Skeletal muscle satellite cell (primary cell): ENCODE measurements at regions not wholly inside any gene's neighbourhood (a gene's known extent, or its start where the extent isn't known, plus 50 kb on each side); places are given as distances from the start of the nearest gene placed in this dataset.
"Not testable (repeated sequence)": the region's sequence is repeated elsewhere in the genome, so short reads cannot be mapped to it uniquely, and the experiment has no call there.

Experiments
- H3K27me3 ChIP-seq: 2 replicates; pipeline ENCODE4 v1.7.0; 2013; ENCODE audit warnings: low read length; ENCODE audit not compliant: control insufficient read depth, insufficient read depth
- H3K36me3 ChIP-seq: 2 replicates; pipeline ENCODE4 v1.7.0; 2013; ENCODE audit warnings: mild to moderate bottlenecking, control low read depth, low read length; ENCODE audit not compliant: insufficient read depth
- H3K4me1 ChIP-seq: 2 replicates; pipeline ENCODE4 v1.7.0; 2013; ENCODE audit warnings: low read length; ENCODE audit not compliant: control insufficient read depth, insufficient read depth
- H3K4me2 ChIP-seq: 2 replicates; pipeline ENCODE4 v1.7.0; 2013; ENCODE audit warnings: mild to moderate bottlenecking, low read length
- H3K4me3 ChIP-seq: 2 replicates; pipeline ENCODE4 v1.7.0; 2013; ENCODE audit warnings: low read length
- H3K9ac ChIP-seq: 2 replicates; pipeline ENCODE4 v1.7.0; 2013; ENCODE audit warnings: mild to moderate bottlenecking, low read depth, low read length, moderate library complexity
- H3K9me3 ChIP-seq: replicated peaks from 2 replicates; pipeline ENCODE4 v1.7.0; 2013; ENCODE audit warnings: mild to moderate bottlenecking, control low read depth, low read length

DNA sequence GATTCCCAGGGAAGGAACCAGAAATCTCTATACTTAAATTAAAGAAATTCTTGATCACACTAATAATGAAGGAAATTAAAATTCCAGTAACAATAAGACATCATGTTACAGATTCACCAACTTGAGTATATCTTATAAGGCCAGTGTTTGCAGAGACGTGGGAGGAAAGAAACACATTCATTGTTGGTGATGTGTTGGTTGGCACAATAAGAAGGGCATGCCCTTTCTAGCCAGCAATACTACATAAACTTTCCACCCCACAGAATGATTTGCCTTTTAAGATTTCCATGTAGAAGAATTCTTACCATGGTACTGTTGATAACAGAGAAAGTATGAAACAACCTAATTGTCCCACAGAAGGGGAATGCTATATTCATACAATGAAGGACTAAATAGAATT lies 581.5 kb downstream of the STIM2 start:
- no peak overlapping the region for H3K4me2 ChIP-seq
- H3K9ac ChIP-seq: no peak overlapping the region

DNA sequence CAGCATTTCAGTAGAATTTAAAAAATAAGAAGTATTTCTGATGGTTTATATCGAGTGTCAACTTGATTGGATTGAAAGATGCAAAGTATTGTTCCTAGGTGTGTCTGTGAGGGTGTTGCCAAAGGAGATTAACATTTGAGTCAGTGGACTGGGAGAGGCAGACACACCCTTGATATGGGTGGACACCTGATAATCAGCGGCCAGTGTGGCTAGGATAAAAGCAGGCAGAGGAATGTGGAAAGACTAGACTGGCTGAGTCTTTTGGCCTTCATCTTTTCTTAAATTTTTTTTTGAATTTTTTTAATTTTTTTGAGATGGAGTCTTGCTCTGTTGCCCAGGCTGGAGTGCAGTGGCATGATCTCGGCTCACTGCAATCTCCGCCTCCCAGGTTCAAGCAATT lies 582.0 kb downstream of the STIM2 start:
- H3K9me3 ChIP-seq, H3K4me2 ChIP-seq, H3K4me3 ChIP-seq, H3K9ac ChIP-seq, H3K36me3 ChIP-seq, H3K27me3 ChIP-seq, H3K4me1 ChIP-seq: not testable (repeated sequence)

More for the DNA sequence above, 581.5 kb downstream of the STIM2 start:
- Histone ChIP-seq H3K4me1 (no peaks in the 10 kb centered on the region), H3K9me3 (no peaks in the 10 kb centered on the region), H3K27me3 (no peaks in the 10 kb centered on the region), H3K36me3 (no peaks in the 10 kb centered on the region), H3K4me3 (no peak overlapping the region)

DNA sequence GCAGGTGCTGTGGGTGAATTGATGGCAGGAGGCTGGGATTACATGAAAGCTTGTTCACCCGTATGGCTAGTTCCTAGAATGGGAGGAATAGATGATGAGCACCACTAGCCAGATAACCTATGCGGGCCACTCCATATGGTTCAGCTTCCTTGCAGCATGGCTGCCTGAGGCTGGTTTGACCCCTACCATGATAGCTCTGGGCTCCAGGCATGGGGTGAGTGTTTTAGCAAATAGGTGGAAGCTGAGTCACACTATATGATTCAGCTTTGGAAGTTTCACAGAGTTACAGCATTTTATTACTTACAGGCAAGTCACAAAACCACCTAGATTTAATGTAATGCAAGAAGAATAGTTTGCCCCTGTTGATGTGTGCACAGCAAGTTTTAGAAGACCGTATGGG lies 603.2 kb downstream of the STIM2 start:
- no peak overlapping the region for H3K9ac ChIP-seq
- no peaks in the 10 kb centered on the region for H3K36me3 ChIP-seq
- no peaks in the 10 kb centered on the region for H3K9me3 ChIP-seq
- no peak overlapping the region for H3K4me2 ChIP-seq
- no peaks in the 10 kb centered on the region for H3K4me1 ChIP-seq
- no peak overlapping the region for H3K4me3 ChIP-seq
- H3K27me3 ChIP-seq: no peaks in the 10 kb centered on the region

DNA sequence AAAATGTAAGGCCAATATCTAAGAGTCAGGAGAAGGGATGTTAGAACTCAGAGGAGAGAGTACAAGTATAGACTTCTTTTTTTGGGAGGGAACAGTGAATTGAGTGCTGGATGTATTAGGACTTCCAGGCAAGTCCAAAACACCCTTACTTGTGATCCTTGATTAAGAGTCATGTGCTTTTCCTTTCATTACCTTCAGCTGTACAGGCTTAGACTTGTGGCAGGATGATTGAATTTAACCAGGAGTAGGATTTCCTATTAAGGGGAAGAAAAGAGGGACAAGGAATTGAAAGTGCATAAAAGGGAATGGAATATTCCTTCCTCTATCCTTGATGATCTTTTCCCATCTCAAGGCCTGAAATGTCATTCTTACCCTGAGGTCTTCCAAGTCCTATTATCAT lies 606.7 kb downstream of the STIM2 start:
- Histone ChIP-seq H3K4me1 (no peaks in the 10 kb centered on the region), H3K4me3 (no peak overlapping the region), H3K9me3 (no peaks in the 10 kb centered on the region), H3K27me3 (no peaks in the 10 kb centered on the region), H3K36me3 (no peaks in the 10 kb centered on the region), H3K9ac (no peak overlapping the region), H3K4me2 (no peak overlapping the region)

DNA sequence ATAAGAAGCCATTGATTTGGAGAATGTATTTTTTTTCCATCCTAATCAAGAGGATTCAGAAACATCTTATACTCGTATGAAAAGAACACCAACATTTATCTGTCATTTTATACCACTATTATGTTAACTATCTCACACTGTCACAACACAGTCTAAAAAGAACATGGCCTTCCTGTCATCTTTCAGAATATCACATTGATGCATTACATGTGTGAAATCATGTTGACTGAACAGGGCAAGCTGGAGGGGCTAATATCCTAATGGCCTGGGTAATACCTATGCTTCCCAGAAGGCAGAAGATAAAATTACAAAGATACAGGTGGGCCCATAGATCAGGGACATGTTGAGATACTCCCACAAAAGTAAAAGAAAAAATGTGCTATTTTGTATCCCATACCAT lies 611.7 kb downstream of the STIM2 start:
- peaks cover 3% of the 10 kb centered on the region for H3K9me3 ChIP-seq
- no peak overlapping the region for H3K4me2 ChIP-seq
- H3K27me3 ChIP-seq: no peaks in the 10 kb centered on the region

DNA sequence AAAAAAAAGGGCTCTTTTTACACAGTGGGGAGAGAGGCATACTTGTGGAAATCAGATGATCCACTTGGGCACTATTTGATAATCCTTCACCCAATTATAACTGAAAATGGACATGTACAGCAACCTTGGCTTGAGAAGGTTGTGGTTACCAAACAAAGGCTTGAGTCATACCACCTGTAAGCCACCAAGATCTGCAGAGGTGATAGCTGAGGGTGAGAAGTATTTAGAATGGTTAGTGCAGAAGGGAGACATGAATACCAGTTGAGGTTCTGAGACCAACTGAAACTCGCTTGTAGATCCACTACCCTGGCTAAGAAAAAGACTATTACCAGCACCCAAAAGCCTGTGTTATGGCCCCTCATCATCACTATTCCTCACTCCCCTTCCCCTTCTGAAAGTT lies 614.0 kb downstream of the STIM2 start:
- Histone ChIP-seq H3K4me1 (no peaks in the 10 kb centered on the region), H3K4me2 (no peak overlapping the region), H3K36me3 (no peaks in the 10 kb centered on the region), H3K9ac (no peak overlapping the region), H3K9me3 (peaks cover 3% of the 10 kb centered on the region), H3K27me3 (no peaks in the 10 kb centered on the region), H3K4me3 (no peak overlapping the region)

More for the DNA sequence above, 611.7 kb downstream of the STIM2 start:
- no peaks in the 10 kb centered on the region for H3K4me1 ChIP-seq
- no peaks in the 10 kb centered on the region for H3K36me3 ChIP-seq
- no peak overlapping the region for H3K9ac ChIP-seq
- no peak overlapping the region for H3K4me3 ChIP-seq

DNA sequence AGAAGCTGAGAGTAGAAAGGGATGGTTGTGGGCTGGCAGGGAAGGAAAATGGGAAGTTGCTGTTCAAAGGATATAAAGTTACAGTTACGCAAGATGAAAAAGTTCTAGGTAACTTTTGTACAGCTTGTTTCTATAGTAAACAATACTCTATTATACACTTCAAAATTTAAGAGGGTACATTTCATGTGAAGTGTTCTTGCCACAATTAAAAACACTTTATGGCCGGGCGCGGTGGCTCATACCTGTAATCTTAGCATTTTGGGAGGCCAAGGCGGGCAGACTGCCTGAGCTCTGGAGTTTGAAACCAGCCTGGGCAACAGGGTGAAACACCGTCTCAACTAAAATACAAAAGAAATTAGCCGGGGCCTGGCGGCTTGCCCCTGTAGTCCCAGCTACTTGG lies 623.6 kb downstream of the STIM2 start:
- H3K4me1 ChIP-seq: no peaks in the 10 kb centered on the region
- no peak overlapping the region for H3K4me3 ChIP-seq
- peaks cover 3% of the 10 kb centered on the region for H3K9me3 ChIP-seq
- H3K4me2 ChIP-seq: no peak overlapping the region
- H3K9ac ChIP-seq: no peak overlapping the region
- no peaks in the 10 kb centered on the region for H3K36me3 ChIP-seq
- no peaks in the 10 kb centered on the region for H3K27me3 ChIP-seq

DNA sequence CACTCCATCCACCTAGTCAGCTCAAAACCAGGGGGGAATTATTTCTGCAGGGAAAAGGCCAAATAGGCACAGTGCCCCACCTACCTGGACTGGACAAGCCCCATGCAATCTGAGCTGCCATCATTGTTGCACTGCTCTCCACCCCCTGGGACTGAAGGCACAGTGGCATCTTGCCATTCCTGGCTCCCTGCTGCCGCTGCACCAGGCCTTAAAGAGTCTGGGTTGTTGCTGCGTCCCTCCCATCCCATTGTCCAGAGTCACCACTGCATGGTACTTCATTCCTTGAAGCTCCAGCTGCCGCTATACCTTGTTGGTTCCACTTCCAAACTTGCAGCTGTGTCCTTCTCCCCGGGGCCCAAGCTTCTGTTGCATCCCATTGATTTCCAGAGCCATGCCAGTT lies 629.7 kb downstream of the STIM2 start:
- peaks cover 3% of the 10 kb centered on the region for H3K9me3 ChIP-seq
- no peaks in the 10 kb centered on the region for H3K27me3 ChIP-seq
- H3K9ac ChIP-seq: no peak overlapping the region
- H3K36me3 ChIP-seq: no peaks in the 10 kb centered on the region
- H3K4me2 ChIP-seq: no peak overlapping the region
- H3K4me1 ChIP-seq: no peaks in the 10 kb centered on the region
- no peak overlapping the region for H3K4me3 ChIP-seq

DNA sequence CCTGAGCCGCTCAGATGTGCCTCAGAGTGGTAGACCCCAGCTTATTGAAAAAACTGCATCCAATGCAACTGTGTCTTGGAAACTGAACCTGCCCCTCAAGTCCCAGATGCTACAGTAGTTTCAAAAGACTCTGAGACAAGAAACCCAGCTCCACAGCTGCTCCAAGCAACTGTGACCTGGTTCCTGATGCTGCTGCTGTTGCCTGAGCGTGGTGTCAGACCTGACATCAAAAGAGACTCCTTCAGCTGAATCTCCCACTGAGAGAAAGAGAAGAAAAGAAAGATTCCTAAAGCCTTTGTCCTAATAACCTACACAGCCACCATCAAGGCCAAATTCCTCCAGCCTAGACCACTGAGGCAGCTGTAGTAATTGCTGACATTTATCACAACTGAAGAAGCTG lies 630.1 kb downstream of the STIM2 start:
- Histone ChIP-seq H3K4me3 (no peak overlapping the region), H3K9ac (no peak overlapping the region), H3K4me1 (no peaks in the 10 kb centered on the region)

DNA sequence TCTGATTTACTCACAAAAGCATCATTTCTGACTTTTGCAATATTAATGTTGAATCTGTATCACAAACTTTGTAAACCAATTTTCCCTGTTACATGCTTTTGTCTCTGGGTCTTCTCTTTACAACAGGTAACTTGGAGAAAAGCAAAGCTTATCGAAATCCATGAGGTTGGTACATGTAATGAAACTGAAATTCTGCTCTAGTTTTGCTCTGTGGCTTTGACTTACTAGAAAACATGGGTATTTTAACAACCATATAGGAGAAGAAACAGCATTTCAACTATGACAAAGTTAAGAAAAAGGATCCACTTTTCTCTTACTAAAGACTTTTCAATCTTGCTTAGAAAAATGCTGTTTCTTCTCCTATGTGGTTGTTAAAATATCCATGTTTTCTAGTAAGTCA lies 645.8 kb downstream of the STIM2 start:
- no peak overlapping the region for H3K9ac ChIP-seq
- no peaks in the 10 kb centered on the region for H3K36me3 ChIP-seq
- H3K4me3 ChIP-seq: no peak overlapping the region
- no peaks in the 10 kb centered on the region for H3K27me3 ChIP-seq
- H3K4me1 ChIP-seq: no peaks in the 10 kb centered on the region
- H3K4me2 ChIP-seq: no peak overlapping the region
- no peaks in the 10 kb centered on the region for H3K9me3 ChIP-seq

More for the DNA sequence above, 630.1 kb downstream of the STIM2 start:
- H3K4me2 ChIP-seq: no peak overlapping the region
- H3K36me3 ChIP-seq: no peaks in the 10 kb centered on the region
- H3K27me3 ChIP-seq: no peaks in the 10 kb centered on the region
- peaks cover under 1% of the 10 kb centered on the region for H3K9me3 ChIP-seq

DNA sequence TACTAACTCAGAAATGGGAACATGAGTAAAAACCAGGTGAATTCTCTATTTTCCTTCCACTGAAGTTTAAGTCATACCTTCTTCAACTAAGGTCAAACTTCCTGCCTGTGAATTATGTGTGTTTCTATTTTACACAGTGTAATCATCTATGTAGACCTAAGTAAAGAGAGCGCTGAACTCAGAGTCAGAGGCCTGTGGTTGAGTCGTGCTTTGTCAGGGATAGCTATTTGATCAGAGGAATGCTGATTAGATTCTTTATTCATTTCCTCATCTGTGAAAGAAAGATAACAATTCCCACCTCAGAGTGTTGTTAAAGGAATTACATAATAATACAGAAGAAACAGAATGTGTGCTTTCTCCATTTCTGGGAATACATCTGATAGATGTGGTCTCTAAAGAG lies 654.1 kb downstream of the STIM2 start:
- no peak overlapping the region for H3K4me3 ChIP-seq
- H3K4me1 ChIP-seq: no peaks in the 10 kb centered on the region
- no peak overlapping the region for H3K4me2 ChIP-seq
- no peaks in the 10 kb centered on the region for H3K36me3 ChIP-seq
- H3K9me3 ChIP-seq: no peaks in the 10 kb centered on the region
- no peak overlapping the region for H3K9ac ChIP-seq
- H3K27me3 ChIP-seq: no peaks in the 10 kb centered on the region

DNA sequence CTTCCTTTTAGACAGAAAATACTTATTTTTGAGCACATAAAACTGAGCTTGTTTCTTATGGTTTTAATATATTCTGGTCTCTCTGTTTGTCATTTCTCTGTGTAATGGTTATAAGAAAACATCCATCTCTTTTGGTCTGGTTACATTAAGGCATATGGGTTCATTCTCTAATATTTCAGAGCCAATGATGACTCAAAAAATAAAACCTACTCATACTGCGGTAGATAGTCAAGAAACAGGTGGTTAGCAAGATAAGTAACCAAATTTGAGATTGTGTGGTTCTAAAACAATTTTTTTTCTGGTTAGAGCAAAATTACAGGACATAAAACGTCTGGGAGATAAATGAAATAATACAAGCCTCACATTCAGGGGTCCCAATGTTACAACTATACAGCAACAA lies 654.5 kb downstream of the STIM2 start:
- H3K4me2 ChIP-seq: no peak overlapping the region
- no peaks in the 10 kb centered on the region for H3K9me3 ChIP-seq
- no peaks in the 10 kb centered on the region for H3K36me3 ChIP-seq
- H3K4me1 ChIP-seq: no peaks in the 10 kb centered on the region
- no peaks in the 10 kb centered on the region for H3K27me3 ChIP-seq
- H3K9ac ChIP-seq: no peak overlapping the region
- no peak overlapping the region for H3K4me3 ChIP-seq
